B cell (primary cell): ENCODE measurements at regions not wholly inside any gene's neighbourhood (a gene's known extent, or its start where the extent isn't known, plus 50 kb on each side); places are given as distances from the start of the nearest gene placed in this dataset.

Experiments
- CTCF ChIP-seq: fragments of 200-600 bp; IDR thresholded peaks from one replicate; pipeline ENCODE4 v1.8.0; 2022; ENCODE audit warnings: antibody characterized with exemption, mild to moderate bottlenecking
- EZH2 ChIP-seq: IDR thresholded peaks from 2 replicates; pipeline ENCODE4 v1.6.1; 2012; ENCODE audit warnings: borderline replicate concordance, low read depth, mild to moderate bottlenecking, moderate library complexity, low read length; ENCODE audit not compliant: insufficient read depth, poor library complexity, severe bottlenecking

GRCh38 chr2:71743995-71744675, 290.8 kb downstream of the DYSF start:
- TF ChIP-seq CTCF (no peak), EZH2 (no peak)
